Limb (tissue), 2 donors: ENCODE measurements at regions not wholly inside any gene's neighbourhood (a gene's known extent, or its start where the extent isn't known, plus 50 kb on each side); places are given as distances from the start of the nearest gene placed in this dataset.
"Not testable (repeated sequence)": the region's sequence is repeated elsewhere in the genome, so short reads cannot be mapped to it uniquely, and the experiment has no call there.

ENCODE experiments used
- DNase-seq, 2 donors: peaks; one replicate each; pipeline ENCODE4 v3.0.0-alpha.2; 2016; ENCODE audit errors: extremely low spot score in 2 of 2

DNA sequence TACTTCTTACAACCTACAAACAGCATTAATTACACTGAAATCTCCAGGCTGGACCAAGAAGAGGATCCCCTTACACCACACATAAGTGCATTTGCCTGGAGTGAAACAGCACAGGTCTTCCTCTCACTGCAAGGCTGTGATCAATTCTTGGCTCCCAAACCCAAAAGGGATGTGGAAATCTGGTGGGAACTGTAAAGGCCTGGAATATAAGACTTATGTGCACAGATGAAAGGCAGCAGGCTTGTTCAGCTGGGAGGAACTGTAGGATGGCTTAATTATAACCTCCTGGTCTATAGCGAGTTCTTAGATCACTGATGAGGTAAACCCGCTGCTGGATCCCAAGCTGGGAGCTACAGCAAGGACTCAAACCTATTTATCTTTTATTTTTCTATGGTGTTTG, 182.9 kb upstream of the TNC start:
- peak in 1 of 2 donors; percentile 63 for DNase-seq

DNA sequence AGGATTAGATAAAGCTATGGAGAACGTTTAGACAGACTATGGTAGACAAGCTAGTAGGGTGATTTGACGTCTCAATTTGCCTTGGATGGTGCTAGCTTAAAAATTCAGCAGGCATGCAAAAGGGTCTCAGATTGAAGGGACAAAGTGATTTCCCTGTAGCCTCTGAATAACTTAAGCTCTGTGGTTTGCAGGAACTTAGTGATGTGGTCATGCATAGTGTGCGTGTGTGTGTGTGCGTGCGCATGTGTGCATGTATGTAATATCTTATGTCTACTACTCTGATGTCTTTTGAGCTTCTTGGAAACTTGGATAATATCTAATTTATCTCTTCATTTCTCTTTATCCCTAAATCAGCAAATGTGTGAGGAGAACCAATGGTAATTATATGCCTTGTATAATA, 183.6 kb upstream of the TNC start:
- no peak for DNase-seq

DNA sequence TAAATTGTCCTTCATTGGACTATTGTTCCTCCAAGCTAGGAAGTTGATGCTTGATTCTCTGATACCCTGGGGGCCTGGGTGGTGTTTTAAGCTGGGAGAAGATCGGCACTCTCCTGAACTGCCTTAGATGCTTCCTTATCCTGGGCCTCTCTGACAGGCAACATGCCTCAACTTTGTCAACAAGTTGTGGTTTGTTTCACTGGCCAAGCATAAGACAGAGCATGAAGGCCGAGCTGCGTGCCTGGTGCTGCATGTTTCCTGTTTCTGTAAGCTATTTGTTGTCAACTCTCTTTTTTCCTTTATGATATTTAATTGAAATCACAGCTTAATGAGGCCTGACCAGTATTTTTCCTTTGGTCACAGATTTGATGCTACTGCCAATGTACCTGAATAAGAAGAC, 187.6 kb upstream of the TNC start:
- no peak for DNase-seq

DNA sequence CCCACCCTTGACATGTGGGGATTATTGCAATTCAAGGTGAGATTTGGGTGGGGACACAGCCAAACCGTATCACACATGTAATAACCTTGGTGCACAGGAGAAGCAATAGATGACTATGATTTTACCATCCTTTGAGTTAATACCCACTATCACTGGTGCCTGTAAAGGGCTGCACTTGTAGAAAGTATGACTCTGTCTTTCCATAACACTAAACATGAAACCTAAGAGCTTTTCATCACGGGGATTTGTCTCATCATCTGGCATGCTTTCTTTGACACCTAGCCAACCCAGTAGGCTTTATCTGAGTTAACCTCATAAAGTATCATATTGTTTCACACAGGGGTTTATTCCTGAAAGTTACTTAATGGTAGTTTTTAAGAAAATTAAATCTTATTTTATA, 188.9 kb upstream of the TNC start:
- DNase-seq, result no peak

DNA sequence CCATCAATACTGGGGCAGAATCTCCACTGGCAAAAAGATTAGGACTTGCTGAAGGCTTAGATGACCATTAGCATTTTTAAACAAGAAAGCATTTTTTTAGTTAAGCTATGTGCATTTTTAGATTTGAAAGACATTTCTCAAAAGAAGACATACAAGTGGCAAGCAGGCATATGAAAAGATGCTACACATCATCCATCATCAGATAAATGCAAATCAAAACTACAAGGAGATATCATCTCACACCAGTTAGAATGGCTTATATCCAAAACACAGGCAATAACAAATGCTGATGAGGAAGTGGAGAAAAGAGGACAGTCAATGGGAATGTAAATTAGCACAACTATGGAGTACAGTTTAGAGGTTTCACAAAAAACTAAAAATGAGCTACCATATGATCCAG, 195.6 kb upstream of the TNC start:
- DNase-seq, result no peak

DNA sequence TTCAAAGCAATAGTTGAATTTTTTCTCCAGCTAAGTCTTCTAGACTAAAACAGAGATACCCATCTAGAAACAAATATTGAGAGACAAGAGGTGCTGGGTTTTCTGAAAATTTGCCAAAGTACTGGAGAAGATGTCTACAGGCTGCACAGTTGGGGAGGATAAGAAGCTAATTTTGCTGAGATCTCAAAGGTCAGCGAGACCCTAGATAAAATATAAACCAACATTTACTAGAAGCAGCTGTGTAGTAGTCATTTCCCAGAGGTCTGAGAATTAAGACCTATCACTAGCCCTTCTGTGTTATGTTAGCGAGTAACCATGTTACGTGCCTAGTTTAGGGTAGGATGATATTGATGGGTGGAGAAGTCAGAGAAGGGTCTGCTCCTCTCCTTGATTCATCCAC, 208.5 kb upstream of the TNC start:
- DNase-seq, result no peak

DNA sequence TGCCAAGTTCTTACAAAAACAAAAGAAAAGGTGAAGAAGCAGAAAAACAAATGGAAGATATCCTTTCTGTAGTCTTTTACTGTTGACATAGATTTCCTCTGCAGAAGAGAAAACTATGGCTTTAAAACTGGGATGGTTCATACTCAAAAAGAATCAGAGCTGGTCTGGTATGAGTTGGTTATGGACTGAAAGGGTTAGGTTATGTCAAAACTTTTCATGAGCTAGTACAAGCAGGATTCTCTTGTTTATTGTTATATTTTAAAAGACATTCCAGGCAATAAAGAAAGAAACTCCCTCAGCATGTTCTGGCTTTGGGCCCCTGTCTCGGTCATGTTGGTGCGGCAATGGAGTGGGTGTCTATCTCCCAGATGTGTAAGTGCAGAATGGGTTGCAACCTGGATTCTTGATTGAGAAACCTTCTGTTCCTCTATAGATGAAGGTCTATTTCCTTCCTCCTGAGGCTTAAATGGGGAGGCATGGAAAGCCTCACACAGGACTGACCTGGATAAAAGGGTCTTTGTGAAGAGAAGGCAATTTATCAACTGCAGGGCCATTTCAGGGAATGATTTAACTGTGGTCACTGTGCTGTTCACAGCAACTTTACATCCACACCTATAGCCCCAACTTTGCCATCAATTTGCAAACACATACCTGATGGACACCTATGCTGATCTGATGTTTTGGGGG, 209.6 kb upstream of the TNC start:
- no peak for DNase-seq

DNA sequence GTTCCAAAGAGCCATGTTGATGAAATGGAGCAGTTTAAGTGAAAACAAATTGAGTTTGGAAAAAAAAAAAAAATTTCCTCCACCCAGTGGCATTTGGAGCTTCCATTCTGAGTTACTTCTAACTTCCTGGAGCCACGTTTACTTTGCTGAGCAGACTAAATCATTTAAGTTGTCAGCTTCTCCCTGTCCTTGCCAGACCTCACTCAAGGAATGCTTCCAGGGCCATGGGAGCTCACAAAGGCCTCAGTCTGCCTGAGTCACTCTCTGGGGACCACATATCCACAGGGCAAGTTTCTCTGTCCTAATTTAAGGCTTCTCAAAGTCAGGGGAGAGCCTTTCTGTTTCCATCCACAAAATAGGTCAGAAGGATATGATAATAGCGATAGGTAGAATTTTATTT, 210.3 kb upstream of the TNC start:
- DNase-seq, result peak in 1 of 2 donors; percentile 24

DNA sequence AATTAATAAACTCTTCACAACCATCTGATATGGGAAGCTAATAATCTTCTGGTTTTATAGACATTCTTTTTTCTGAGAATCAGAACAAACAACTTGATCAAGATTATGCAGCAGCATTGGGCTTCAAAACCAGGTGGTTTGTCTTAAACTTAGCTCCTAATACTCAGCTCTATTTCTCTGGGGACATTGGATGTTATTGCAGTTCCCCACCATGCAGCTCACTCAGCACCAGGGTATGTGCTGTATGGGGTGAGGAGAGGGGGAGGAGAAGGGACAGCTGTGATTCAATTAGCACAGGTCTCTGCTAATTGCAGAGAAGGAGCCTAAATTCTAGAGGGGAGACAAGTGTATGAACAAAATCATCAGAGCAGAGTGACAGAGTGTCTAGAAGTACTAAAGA, 210.7 kb upstream of the TNC start:
- DNase-seq, result no peak

DNA sequence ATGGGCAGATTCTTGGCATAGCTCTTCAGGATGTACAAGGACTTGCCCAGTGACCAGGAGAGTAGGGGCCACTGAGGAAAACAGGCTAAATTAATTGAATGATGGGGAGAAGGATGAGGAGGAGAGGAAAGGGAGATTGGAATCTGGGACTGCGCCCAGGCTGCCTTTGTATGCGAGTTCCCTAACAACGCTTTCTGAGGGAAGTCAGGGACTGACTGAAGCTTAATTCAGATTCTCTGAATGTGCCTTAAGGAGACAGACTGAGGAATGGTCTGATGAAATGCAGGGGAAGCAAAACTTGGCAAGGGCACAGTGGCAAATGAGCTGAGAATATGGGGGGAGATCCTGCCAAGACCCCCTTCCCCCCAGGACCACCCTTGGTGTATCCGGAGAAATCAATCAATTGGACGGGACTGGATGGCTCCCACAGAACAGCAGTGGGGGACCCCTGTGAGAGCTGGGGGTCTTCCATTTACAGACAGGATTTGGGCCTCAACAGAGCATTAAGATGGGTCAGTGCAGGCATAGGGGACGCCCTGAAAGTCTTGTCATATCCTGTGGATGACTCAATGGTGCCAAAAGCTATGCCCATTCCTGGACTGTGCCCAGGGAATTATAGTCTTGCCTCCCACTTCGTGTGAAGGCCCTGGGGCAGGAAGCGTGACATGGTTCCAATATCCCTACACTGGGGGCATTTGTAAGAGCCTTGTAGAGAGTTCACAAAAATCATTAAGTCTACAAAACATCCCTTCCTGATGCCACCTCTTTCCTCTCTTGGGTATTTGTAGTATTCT, 215.5 kb upstream of the TNC start:
- no peak for DNase-seq

DNA sequence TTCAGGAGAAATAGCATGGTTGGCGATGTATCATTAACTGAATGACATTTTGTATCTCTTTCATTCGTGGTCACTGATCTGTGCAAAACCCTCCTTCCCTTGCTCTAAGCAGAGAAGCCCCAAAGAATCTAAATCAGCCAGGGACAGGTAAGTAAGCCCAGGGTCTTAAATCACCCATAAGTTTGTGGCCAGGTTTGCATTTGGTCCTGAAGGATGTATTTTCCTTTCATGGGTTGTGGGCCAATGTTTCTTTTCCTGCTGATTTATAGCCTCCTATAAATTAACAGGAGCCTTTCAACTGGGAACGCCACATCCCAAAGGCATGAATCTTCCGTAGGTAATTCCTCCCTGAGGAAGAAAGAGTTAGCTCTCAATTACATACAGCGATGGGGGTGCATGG, 217.5 kb upstream of the TNC start:
- DNase-seq, result no peak

DNA sequence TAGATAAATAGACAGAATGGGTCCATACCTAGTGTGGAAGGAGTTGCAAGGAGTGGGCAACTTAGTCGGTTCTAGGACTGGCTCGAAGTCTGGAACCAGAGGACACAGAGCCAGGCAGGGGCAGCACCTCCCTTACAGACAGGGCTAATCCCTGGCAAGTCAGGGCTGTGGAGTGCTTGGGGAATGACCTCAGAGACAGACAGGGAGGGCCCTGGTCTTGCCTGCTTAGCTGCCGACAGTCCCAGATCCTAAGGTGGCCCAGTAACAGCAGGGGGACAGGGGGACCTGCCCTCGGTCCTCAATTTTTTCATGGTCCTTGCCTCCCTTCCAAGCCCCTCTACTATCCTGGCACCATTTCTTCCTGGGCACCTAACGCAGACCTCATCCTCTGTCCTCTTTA, 222.4 kb upstream of the TNC start:
- no peak for DNase-seq

DNA sequence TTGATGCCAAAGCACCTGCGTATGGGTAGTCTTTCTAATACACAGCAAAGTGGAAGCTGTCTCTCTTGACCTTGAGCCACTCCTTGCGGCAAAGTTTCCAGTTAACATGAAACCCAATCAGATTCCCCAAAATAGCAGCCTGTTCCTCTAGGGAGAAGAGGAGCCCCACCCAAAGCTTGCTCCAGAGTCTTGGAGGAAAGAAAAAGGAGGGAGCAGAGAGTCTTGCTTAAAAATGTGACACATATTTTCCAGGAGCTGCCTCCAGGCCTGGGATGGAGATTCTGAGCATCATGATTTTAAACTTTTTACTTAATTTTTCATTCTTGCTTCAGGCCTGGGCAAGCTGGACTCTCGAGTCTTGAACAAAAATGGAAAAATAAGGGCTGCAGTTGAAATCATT, 223.5 kb upstream of the TNC start:
- DNase-seq, result no peak

DNA sequence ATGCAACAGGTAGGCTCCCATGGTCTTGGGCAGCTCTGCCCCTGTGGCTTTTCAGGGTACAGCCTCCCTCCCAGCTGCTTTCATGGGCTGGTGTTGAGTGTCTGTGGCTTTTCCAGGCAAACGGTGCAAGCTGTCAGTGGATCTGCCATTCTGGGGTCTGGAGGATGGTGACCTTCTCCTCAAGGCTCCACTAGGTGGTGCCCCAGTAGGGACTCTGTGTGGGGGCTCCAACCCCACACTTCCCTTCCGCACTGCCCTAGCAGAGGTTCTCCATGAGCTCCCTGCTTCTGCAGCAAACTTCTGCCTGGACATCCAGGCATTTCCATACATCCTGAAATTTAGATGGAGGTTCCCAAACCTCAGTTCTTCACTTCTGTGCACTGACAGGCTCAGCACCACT, 229.8 kb upstream of the TNC start:
- not testable (repeated sequence) for DNase-seq

DNA sequence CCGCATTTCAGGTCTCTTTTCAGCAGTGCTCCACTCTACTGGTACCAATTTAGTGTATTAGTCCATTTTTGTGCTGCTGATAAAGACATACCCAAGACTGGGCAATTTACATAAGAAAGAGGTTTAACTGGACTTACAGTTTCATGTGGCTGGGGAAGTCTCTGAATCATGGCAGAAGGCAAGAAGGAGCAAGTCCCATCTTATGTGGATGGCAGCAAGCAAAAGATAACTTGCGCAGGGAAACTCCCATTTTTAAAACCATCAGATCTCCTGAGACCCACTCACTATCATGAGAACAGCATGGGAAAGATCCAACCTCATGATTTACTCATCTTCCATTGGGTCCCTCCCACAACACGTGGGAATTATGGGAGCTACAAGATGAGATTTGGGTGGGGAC, 231.0 kb upstream of the TNC start:
- DNase-seq, result not testable (repeated sequence)

DNA sequence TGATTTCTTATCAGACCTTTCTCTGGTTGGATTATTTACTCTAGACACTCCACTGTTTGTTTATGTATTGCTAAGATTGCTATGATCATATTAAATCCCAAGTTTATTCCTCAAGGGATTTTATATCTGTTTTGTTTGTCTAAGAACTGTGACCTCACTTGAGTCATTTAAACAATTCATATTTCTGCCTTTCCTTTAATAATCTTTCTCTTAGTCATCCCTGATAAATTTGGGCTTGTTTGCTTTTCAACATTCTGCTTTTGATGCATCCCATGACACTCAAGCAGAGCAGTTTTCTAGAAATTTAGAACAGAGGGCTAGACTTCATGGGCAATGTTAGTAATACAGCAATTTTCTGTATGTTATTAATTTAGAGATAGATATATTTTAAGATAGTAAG, 231.6 kb upstream of the TNC start:
- no peak for DNase-seq

DNA sequence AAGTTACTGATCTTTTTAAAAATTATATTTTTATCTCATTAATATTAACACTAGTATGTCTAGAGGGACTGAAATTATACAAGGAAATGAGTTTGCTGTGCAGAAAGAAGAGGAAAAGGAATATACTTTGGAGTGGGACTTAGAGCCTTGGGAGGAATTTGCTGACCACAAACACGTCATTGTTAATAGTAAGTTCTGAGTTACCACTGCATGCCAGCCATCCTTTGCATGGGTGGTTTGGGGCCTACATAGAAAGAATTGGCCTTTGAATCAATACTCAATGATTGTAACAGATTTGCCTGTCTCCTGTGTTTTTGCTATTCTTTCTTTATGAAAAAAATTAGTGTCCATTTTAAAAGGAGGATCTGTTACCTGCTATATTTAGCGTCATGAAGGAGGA, 232.6 kb upstream of the TNC start:
- DNase-seq, result no peak

DNA sequence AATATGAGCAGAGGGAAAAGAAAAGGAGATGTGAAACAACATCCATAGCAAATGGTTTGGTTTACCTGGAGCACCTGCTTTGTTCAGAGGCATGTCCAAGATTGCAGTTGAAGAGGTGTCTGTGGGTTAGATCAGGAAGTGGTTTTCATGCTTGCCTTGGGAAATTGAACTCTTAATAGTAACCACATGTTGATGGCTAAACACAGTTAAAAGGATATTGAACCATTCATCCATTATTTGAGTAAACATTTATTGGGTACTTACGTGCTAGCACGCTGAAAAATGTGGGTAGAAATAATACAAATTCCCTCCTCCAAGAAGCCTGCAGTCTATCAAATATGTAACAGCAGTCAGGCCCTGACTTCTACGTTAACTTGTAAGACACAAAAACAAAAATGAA, 235.7 kb upstream of the TNC start:
- no peak for DNase-seq

DNA sequence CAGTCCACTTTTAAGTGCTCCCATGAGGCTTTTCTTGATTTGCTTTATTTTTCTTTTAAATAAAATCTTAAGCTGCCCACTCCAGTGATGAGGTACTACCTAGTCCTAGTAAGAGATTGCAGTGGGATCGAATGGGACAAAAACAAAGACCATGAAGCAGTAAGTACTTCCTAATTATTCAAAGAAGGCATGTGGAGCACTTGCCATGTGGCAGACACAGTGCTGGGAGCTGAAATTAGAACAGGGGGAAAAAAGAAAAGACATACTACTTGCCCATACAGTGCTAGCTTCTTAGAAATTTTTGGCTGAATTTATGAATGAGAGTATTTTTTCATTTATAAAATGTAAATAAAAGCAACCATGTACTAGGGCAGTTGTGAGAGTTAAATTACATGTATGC, 239.9 kb upstream of the TNC start:
- no peak for DNase-seq

DNA sequence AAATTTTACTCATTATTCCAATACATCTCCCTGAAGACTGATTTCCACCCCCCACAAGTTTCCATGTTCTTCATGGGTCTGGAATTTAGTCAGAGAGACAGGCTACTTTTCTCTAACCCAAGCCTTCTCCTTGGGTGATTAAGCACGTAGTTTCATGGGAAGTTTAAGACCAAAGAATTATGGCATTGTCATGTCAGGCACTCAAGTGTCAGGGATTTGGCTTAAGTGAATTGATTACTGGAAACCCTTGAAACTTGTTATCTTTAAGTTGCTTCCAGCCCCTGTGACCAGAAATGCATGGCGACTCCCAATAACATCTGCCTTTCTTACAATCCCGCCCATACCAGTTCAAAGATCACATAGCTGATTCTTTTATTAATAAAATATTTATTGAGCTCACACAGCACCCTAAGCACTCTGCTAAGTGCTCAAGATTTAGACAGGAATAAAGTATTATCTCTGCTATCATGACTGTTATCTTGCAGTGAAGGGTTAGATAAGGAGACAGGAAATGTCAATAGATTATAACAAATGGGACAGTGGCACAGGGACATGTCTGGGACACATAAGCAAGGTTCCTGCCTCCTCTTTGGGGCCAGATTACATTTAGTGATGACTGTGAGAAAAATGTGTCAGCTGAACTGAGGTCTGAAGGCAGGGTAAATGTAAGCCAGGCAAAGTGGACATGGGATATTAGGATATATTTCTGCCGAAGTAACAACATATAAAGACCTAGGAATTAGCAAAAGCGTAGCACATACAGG, 241.2 kb upstream of the TNC start:
- no peak for DNase-seq

DNA sequence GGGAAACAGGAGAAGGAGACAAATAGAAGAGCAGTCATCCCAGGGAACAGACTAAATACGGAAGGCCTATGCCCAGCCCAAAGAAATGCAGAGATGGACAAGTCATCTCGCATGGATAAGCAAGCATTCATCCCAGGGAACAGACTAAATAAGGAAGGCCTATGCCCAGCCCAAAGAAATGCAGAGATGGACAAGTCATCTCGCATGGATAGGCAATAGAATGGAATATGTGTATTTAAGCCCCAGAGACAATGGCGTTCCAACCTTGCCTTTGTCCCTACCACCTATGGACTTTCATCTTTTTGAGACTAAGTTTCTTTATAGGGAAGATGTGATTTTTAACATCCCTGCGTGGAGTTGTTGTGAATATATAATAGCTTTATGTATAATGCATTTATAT, 242.2 kb upstream of the TNC start:
- DNase-seq, result no peak

DNA sequence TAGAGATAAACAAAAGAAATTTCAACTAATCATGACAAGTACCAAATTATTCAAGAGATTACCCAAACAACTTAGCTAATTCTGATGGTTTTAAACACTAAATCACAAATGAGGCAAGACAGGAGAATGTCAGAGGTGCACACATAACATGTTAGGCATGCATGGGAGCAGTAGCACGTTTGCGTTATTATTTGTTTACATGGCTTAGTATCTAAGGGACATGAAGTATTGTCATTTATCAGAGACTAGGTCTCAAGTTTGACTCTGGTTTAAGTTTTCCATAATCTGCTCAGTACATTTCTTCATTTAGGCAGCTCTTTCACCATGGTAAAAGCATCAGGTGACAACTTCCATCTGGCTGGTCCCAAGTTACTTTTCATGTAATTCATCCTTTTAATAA, 244.1 kb upstream of the TNC start:
- no peak for DNase-seq

DNA sequence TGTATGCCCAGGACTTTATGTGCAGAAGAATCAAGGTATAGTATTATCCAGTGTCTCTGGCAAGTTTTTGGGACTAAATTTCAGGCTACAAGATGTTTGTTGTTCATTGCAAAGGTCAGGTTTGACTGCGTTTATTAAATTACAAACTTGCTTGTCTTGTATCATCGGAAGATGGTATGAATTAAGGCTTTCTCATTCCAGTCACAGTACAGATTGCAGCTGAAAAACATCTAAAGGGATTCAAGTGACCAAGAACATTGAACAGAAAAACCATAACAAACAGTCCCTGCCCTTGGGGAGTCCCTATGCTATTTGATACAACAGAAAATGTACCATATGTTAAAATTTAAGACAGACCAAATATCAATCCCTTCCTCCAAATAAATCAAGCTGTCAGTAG, 244.7 kb upstream of the TNC start:
- no peak for DNase-seq
